CD14-positive monocyte (primary cell): ENCODE measurements at regions not wholly inside any gene's neighbourhood (a gene's known extent, or its start where the extent isn't known, plus 50 kb on each side); places are given as distances from the start of the nearest gene placed in this dataset.

Source experiments
- DNase-seq, 3 donors: peaks; one replicate each; pipeline ENCODE4 v3.0.0-alpha.2; 2011 to 2022
- H2AFZ ChIP-seq: 2 replicates; pipeline ENCODE4 v1.6.0; 2012; ENCODE audit warnings: mild to moderate bottlenecking, low read depth, low read length, inconsistent platforms; ENCODE audit not compliant: insufficient read depth, poor library complexity, severe bottlenecking
- H3K27ac ChIP-seq, 2 donors: 1 replicate in 1 of 2; 2 replicates in 1 of 2; pipeline ENCODE4 v1.5.1; 2012 to 2013; ENCODE audit warnings: low read length in 2 of 2, control low read depth in 1 of 2, inconsistent platforms in 1 of 2, low read depth in 1 of 2, mild to moderate bottlenecking in 1 of 2
- H3K27me3 ChIP-seq, 2 donors: one replicate each; pipeline versions ENCODE4 v1.6.0 to v1.6.1; 2011 to 2013; ENCODE audit warnings: low read length in 2 of 2; ENCODE audit not compliant: control insufficient read depth in 2 of 2, insufficient read depth in 2 of 2
- H3K36me3 ChIP-seq, 2 donors: replicated peaks in 1 of 2; 1 replicate in 1 of 2; 2 replicates in 1 of 2; pipeline versions ENCODE4 v1.5.1 to v1.6.1; 2012 to 2013; ENCODE audit warnings: low read length in 2 of 2, control low read depth in 1 of 2, inconsistent platforms in 1 of 2, mild to moderate bottlenecking in 1 of 2; ENCODE audit not compliant: insufficient read depth in 2 of 2, control insufficient read depth in 1 of 2
- H3K4me1 ChIP-seq, 2 donors: 1 replicate in 1 of 2; 2 replicates in 1 of 2; pipeline versions ENCODE4 v1.5.1 to v1.6.1; 2012 to 2013; ENCODE audit warnings: low read length in 2 of 2, control low read depth in 1 of 2, inconsistent platforms in 1 of 2, mild to moderate bottlenecking in 1 of 2, moderate library complexity in 1 of 2; ENCODE audit not compliant: insufficient read depth in 2 of 2, control insufficient read depth in 1 of 2
- H3K4me2 ChIP-seq: replicated peaks from 2 replicates; pipeline ENCODE3; 2012; ENCODE audit warnings: low read length, moderate library complexity, mild to moderate bottlenecking; ENCODE audit not compliant: poor library complexity, severe bottlenecking; ENCODE audit errors: extremely low read depth
- H3K4me3 ChIP-seq, 3 experiments: fragments of 200-600 bp in 1 of 3; sonication (generic) in 1 of 3; replicated peaks in 1 of 3; 1 replicate in 2 of 3; 2 replicates in 1 of 3; pipeline ENCODE4 v1.5.1; 2011 to 2013; ENCODE audit warnings: low read length in 3 of 3, mild to moderate bottlenecking in 3 of 3, control low read depth in 2 of 3, low read depth in 2 of 3, inconsistent platforms in 1 of 3, moderate library complexity in 1 of 3
- H3K79me2 ChIP-seq: 2 replicates; pipeline ENCODE4 v1.6.0; 2012; ENCODE audit warnings: mild to moderate bottlenecking, control low read depth, inconsistent platforms, low read length, moderate library complexity; ENCODE audit not compliant: insufficient read depth
- H3K9ac ChIP-seq: 2 replicates; pipeline ENCODE4 v1.6.0; 2017; ENCODE audit warnings: low read length, mild to moderate bottlenecking; ENCODE audit not compliant: insufficient read depth, poor library complexity, severe bottlenecking
- H3K9me3 ChIP-seq, 2 donors: replicated peaks in 1 of 2; 1 replicate in 1 of 2; 2 replicates in 1 of 2; pipeline versions ENCODE4 v1.5.1 to v1.6.1; 2012 to 2013; ENCODE audit warnings: low read length in 2 of 2, control low read depth in 1 of 2; ENCODE audit not compliant: control insufficient read depth in 1 of 2, insufficient read depth in 1 of 2
- H4K20me1 ChIP-seq: 2 replicates; pipeline ENCODE4 v1.6.0; 2012; ENCODE audit warnings: mild to moderate bottlenecking, low read length, control low read depth, moderate library complexity; ENCODE audit not compliant: insufficient read depth
- H3K27ac Mint-ChIP-seq, 7 donors: one replicate each; pipeline ENCODE4 v1.8.0; 2020; ENCODE audit warnings: mild to moderate bottlenecking in 7 of 7, mixed read lengths in 7 of 7, moderate library complexity in 6 of 7, inconsistent platforms in 2 of 7
- H3K27me3 Mint-ChIP-seq, 3 donors: one replicate each; pipeline ENCODE4 v1.8.0; 2021 to 2022; ENCODE audit warnings: low read depth in 3 of 3, mild to moderate bottlenecking in 3 of 3, mixed read lengths in 3 of 3, moderate library complexity in 3 of 3, inconsistent platforms in 1 of 3
- H3K36me3 Mint-ChIP-seq, 2 donors: one replicate each; pipeline ENCODE4 v1.8.0; 2020; ENCODE audit warnings: mixed read lengths in 2 of 2, inconsistent platforms in 1 of 2, mild to moderate bottlenecking in 1 of 2
- H3K4me1 Mint-ChIP-seq: one replicate; pipeline ENCODE4 v1.8.0; 2020; ENCODE audit warnings: mild to moderate bottlenecking, mixed read lengths
- H3K4me3 Mint-ChIP-seq, 2 donors: one replicate each; pipeline ENCODE4 v1.8.0; 2020; ENCODE audit warnings: mild to moderate bottlenecking in 2 of 2, mixed read lengths in 2 of 2, moderate library complexity in 1 of 2
- H3K9me3 Mint-ChIP-seq, 7 donors: one replicate each; pipeline ENCODE4 v1.8.0; 2020 to 2022; ENCODE audit warnings: mixed read lengths in 7 of 7, mild to moderate bottlenecking in 6 of 7, moderate library complexity in 6 of 7, inconsistent platforms in 2 of 7
- WGBS: methylation state at CpG from one replicate; pipeline ENCODE4 v1.1.5; 2013; ENCODE audit warnings: missing lambda C conversion rate; ENCODE audit not compliant: insufficient coverage; 5-methylcytosine and 5-hydroxymethylcytosine counted together
- intact Hi-C, 2 donors: fragments of 100-400 bp; cut with micrococcal nuclease; formaldehyde crosslinking; loops; one replicate each; pipeline versions ENCODE4 v1.15.0 to v1.15.1; 2023
- TF ChIP-seq, protein P1 (sequence below): fragments of 200-600 bp; IDR thresholded peaks from one replicate; pipeline ENCODE4 v1.8.0; 2022; ENCODE audit warnings: antibody characterized with exemption, mild to moderate bottlenecking

GRCh38 chr2:43083710-43084698 is 142.4 kb downstream of the ZFP36L2 start:
- H3K9me3 Mint-ChIP-seq = peaks cover 0 to 3% (median 0%) of the 10 kb centered on the region in 7 donors
- no peaks in the 10 kb centered on the region for H3K27me3 ChIP-seq
- 70% methylated on average over 6 of the region's 13 CpGs for WGBS
- peak overlapping the region in 1 of 3 experiments; percentile 27 for H3K4me3 ChIP-seq
- H4K20me1 ChIP-seq = no peaks in the 10 kb centered on the region
- no peak overlapping the region for H2AFZ ChIP-seq
- H3K27ac Mint-ChIP-seq = peak overlapping the region in 5 of 7 donors; percentile 21 to 70 (median 53)
- H3K4me1 ChIP-seq = peaks cover 60 to 71% of the 10 kb centered on the region in 2 donors
- peaks cover 0 to 4% (median 0%) of the 10 kb centered on the region in 3 donors for H3K27me3 Mint-ChIP-seq
- H3K79me2 ChIP-seq = no peaks in the 10 kb centered on the region
- intact Hi-C loops = no loop called here
- H3K9me3 ChIP-seq = no peaks in the 10 kb centered on the region
- TF ChIP-seq, protein P1, sequence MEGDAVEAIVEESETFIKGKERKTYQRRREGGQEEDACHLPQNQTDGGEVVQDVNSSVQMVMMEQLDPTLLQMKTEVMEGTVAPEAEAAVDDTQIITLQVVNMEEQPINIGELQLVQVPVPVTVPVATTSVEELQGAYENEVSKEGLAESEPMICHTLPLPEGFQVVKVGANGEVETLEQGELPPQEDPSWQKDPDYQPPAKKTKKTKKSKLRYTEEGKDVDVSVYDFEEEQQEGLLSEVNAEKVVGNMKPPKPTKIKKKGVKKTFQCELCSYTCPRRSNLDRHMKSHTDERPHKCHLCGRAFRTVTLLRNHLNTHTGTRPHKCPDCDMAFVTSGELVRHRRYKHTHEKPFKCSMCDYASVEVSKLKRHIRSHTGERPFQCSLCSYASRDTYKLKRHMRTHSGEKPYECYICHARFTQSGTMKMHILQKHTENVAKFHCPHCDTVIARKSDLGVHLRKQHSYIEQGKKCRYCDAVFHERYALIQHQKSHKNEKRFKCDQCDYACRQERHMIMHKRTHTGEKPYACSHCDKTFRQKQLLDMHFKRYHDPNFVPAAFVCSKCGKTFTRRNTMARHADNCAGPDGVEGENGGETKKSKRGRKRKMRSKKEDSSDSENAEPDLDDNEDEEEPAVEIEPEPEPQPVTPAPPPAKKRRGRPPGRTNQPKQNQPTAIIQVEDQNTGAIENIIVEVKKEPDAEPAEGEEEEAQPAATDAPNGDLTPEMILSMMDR = no peak
- peak overlapping the region; percentile 12 for H3K4me2 ChIP-seq
- H3K9ac ChIP-seq = no peak overlapping the region
- H3K36me3 ChIP-seq = no peaks in the 10 kb centered on the region
- peak overlapping the region in 1 of 2 donors; percentile 30 for H3K4me3 Mint-ChIP-seq
- H3K4me1 Mint-ChIP-seq = peaks cover 78% of the 10 kb centered on the region
- peak in 2 of 3 donors; percentile 20 to 41 for DNase-seq
- H3K36me3 Mint-ChIP-seq = peaks cover 2 to 3% of the 10 kb centered on the region in 2 donors
- no peak overlapping the region for H3K27ac ChIP-seq

DNA sequence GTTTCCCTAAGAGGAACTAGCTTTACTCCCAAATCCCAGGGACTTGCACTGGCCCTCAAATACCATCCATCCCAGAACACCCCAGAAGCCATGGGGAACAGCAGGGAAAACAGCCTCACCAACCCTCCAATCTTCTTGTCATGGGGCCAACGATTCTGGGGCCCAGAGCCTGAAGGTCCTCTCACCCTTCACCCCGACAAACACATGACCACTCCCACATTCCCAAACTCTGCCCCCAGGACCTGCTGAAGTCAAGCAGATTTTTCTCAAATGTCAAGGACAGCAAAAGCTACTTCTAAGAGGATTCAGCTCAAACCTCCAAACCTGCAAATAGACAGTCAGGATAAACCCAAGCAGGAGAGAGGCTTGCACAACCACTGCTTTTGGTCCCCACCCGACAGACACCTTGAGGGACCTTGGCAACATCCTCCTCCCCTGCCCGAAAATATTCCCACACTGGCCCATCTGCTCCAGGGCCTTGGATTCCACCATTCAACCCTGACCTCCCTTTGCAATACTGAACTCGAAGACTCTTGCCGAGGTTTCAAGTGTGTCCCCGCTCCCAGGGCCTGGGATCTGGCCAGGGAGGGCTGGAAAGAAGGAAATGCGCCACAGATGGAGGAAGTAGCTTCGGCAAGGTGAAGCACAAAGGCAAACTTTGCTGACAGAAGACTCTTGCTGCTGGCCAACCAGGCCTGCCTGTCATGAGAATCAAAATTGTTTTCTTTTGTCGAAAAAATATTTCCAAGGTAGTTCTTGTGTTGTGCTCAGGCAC is 143.3 kb downstream of the ZFP36L2 start:
- intact Hi-C loops = no loop called here
- H3K27ac Mint-ChIP-seq = peak overlapping the region in 3 of 7 donors; percentile 11 to 40 (median 34)
- Histone ChIP-seq H3K9ac (no peak overlapping the region), H3K4me3 (no peak overlapping the region), H3K27me3 (no peaks in the 10 kb centered on the region), H3K4me2 (no peak overlapping the region), H4K20me1 (no peaks in the 10 kb centered on the region), H3K9me3 (no peaks in the 10 kb centered on the region), H3K27ac (no peak overlapping the region), H2AFZ (no peak overlapping the region), H3K79me2 (no peaks in the 10 kb centered on the region), H3K4me1 (peaks cover 62 to 73% of the 10 kb centered on the region in 2 donors), H3K36me3 (no peaks in the 10 kb centered on the region)
- H3K36me3 Mint-ChIP-seq = peaks cover 2 to 3% of the 10 kb centered on the region in 2 donors
- H3K9me3 Mint-ChIP-seq = peaks cover 0 to 3% (median 0%) of the 10 kb centered on the region in 7 donors
- WGBS = 54% methylated on average over 7 of the region's 10 CpGs
- TF ChIP-seq, protein P1 = no peak
- H3K4me3 Mint-ChIP-seq = peak overlapping the region; percentile 7 to 9
- peaks cover 78% of the 10 kb centered on the region for H3K4me1 Mint-ChIP-seq
- peak in 1 of 3 donors; percentile 25 for DNase-seq
- peaks cover 0 to 5% (median 2%) of the 10 kb centered on the region in 3 donors for H3K27me3 Mint-ChIP-seq
